Stimulated activated CD8-positive, alpha-beta memory T cell treated with anti-CD3 and anti-CD28 coated beads, Interleukin-12 subunit alpha, Interleukin-12 subunit beta, amount 100 ng/mL, for 24 hours (primary cell): ENCODE measurements at regions not wholly inside any gene's neighbourhood (a gene's known extent, or its start where the extent isn't known, plus 50 kb on each side); places are given as distances from the start of the nearest gene placed in this dataset.
"Not testable (repeated sequence)": the region's sequence is repeated elsewhere in the genome, so short reads cannot be mapped to it uniquely, and the experiment has no call there.

ENCODE experiments used
- DNase-seq: peaks from one replicate; pipeline ENCODE4 v3.0.0-alpha.2; 2020; ENCODE audit errors: extremely low read depth

GRCh38 chr20:48405909-48406308 is 421.9 kb downstream of the PREX1 start:
- no peak for DNase-seq

GRCh38 chr20:48404598-48404997 is 423.2 kb downstream of the PREX1 start:
- DNase-seq, result no peak

- DNase-seq, result no peak
Measured at GRCh38 chr20:48403167-48403761, 424.5 kb downstream of the PREX1 start.

- DNase-seq, result no peak
Measured at GRCh38 chr20:48401359-48401758, 426.4 kb downstream of the PREX1 start.

GRCh38 chr20:48400009-48400408 is 427.8 kb downstream of the PREX1 start:
- DNase-seq, result no peak

GRCh38 chr20:48398506-48399449 is 429.0 kb downstream of the PREX1 start:
- DNase-seq, result no peak

- DNase-seq, result not testable (repeated sequence)
Measured at GRCh38 chr20:48396981-48397861, 430.6 kb downstream of the PREX1 start.

GRCh38 chr20:48395816-48396546 is 431.8 kb downstream of the PREX1 start:
- no peak for DNase-seq

GRCh38 chr20:48394415-48395081 is 433.3 kb downstream of the PREX1 start:
- DNase-seq, result no peak

- no peak for DNase-seq
Measured at GRCh38 chr20:48393737-48394314, 434.0 kb downstream of the PREX1 start.

GRCh38 chr20:48393311-48393685 is 434.5 kb downstream of the PREX1 start:
- DNase-seq, result no peak

GRCh38 chr20:48392407-48393310 is 435.1 kb downstream of the PREX1 start:
- DNase-seq, result no peak

GRCh38 chr20:48390981-48391380 is 436.8 kb downstream of the PREX1 start:
- DNase-seq, result no peak

- DNase-seq, result no peak
Measured at GRCh38 chr20:48387675-48388074, 440.1 kb downstream of the PREX1 start.

- DNase-seq, result no peak
Measured at GRCh38 chr20:48385527-48385926, 442.3 kb downstream of the PREX1 start.

- DNase-seq, result no peak
Measured at GRCh38 chr20:48385114-48385513, 442.7 kb downstream of the PREX1 start.

- peak; percentile 2 for DNase-seq
Measured at GRCh38 chr20:48384147-48384818, 443.5 kb downstream of the PREX1 start.

- no peak for DNase-seq
Measured at GRCh38 chr20:48383252-48383651, 444.5 kb downstream of the PREX1 start.

- no peak for DNase-seq
Measured at GRCh38 chr20:48382304-48382703, 445.5 kb downstream of the PREX1 start.
